ENCODE measurements at regions not wholly inside any gene's neighbourhood (a gene's known extent, or its start where the extent isn't known, plus 50 kb on each side); places are given as distances from the start of the nearest gene placed in this dataset.

DNA sequence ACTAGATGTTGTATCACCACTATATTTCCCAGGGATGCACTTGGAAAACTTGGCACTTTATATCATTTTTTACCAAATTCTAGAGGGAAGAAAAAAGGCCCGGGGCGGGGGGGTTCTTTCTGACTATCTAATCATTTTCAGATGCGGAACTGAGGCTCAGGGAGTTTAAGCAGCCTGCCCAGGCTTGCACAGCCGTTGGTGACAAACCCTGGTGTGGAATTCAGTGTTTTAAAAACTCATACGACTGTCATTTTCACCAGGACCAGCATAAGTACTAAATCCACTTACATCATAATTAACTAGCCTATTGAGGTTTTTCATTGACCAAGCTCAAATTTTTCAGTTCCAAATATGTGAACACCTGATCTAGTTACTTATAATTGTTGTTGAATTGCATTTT lies 181.0 kb downstream of the IPO8 start:
- no peak for ATAC-seq
- FAIRE-seq: no peak

DNA sequence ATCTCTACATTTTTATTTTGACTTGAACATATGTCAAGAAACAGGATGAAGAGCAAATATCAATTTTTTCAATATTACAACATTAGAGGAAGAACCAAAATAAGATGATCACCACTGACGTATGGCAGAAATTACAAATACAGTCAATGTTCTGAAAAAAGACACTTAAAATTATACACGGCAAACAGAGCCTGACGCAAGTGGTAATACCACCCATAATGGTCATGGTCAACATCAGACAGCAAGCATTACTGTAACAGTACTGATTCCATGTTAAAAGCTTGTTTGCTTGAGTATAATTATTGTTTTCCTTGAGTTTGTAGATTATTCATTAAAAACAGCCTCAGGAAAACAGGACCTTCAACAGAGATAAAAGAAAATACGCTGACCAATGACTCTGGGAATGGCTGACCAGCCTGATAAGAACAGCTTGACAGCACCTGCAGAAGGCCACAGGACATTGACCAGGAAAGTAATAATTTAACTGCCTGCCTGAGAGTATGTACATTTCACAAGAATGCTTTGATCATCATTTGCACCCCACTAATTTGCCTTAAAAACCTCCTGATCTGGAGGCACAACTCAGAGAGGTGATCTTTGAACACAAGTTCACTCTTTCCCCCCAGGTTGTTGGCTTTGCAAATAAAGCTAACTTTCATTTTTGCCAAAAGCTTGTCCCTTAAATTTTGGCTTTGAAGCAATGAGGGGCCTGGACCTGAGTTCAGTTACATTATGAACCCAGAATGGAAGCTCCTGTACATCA lies 187.3 kb downstream of the IPO8 start:
- 65 to 74% methylated on average over 4 of the region's 4 CpGs for WGBS, 2 donors
- intact Hi-C loops (cut with DNase I): no loop called here
- Histone ChIP-seq H3K27me3 (no peaks in the 10 kb centered on the region), H3K27ac (peak overlapping the region in 1 of 4 donors; percentile 34), H3K9me3 (no peaks in the 10 kb centered on the region), H3K36me3 (no peaks in the 10 kb centered on the region), H3K4me1 (peaks cover 0 to 11% (median 11%) of the 10 kb centered on the region in 3 donors), H3K4me3 (no peak overlapping the region)
- FAIRE-seq (no peak), DNase-seq (no peak), ATAC-seq (peak in 2 of 4 donors; percentile 44 to 68)
- TF ChIP-seq, protein P1, sequence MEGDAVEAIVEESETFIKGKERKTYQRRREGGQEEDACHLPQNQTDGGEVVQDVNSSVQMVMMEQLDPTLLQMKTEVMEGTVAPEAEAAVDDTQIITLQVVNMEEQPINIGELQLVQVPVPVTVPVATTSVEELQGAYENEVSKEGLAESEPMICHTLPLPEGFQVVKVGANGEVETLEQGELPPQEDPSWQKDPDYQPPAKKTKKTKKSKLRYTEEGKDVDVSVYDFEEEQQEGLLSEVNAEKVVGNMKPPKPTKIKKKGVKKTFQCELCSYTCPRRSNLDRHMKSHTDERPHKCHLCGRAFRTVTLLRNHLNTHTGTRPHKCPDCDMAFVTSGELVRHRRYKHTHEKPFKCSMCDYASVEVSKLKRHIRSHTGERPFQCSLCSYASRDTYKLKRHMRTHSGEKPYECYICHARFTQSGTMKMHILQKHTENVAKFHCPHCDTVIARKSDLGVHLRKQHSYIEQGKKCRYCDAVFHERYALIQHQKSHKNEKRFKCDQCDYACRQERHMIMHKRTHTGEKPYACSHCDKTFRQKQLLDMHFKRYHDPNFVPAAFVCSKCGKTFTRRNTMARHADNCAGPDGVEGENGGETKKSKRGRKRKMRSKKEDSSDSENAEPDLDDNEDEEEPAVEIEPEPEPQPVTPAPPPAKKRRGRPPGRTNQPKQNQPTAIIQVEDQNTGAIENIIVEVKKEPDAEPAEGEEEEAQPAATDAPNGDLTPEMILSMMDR (IDR thresholded peaks at IDR 0.05): no peak

More for the DNA sequence above, 181.0 kb downstream of the IPO8 start:
- Histone ChIP-seq H3K4me3 (no peak overlapping the region), H3K4me1 (peaks cover 11 to 22% (median 12%) of the 10 kb centered on the region in 3 donors), H3K27me3 (no peaks in the 10 kb centered on the region), H3K27ac (no peak overlapping the region), H3K36me3 (no peaks in the 10 kb centered on the region), H3K9me3 (no peaks in the 10 kb centered on the region)
- intact Hi-C loops (cut with DNase I): no loop called here
- TF ChIP-seq, protein P1 (IDR thresholded peaks at IDR 0.05): no peak
- 34 to 43% methylated on average over 5 of the region's 5 CpGs for WGBS, 2 donors
- DNase-seq: no peak

DNA sequence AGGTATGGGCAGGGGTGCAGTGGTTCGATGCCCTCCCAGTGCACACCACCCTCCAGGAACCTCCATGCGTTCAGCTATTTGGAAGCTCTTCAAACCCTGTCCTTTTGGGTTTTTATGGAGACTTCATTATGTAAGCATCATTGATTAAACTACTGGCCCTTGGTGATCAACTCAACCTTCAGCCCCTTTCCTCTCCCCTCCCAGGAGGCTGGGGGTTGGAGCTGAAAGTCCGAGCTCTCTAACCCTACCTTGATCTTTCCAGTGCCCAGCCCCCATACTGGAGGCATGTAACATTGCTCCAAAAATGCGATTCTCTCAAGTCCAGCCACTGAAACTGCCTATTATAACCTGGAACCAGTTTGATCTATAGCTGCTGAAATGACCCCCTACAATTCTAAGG lies 188.1 kb downstream of the IPO8 start:
- TF ChIP-seq, protein P1 (IDR thresholded peaks at IDR 0.05): no peak
- H3K36me3 ChIP-seq: no peaks in the 10 kb centered on the region
- peaks cover 0 to 11% (median 11%) of the 10 kb centered on the region in 3 donors for H3K4me1 ChIP-seq
- no peaks in the 10 kb centered on the region for H3K9me3 ChIP-seq
- DNase-seq (no peak), FAIRE-seq (no peak), ATAC-seq (no peak)
- no peaks in the 10 kb centered on the region for H3K27me3 ChIP-seq
- 88 to 93% methylated on average over 4 of the region's 4 CpGs for WGBS, 2 donors
- H3K27ac ChIP-seq: no peak overlapping the region
- H3K4me3 ChIP-seq: no peak overlapping the region
- intact Hi-C loops (cut with DNase I): no loop called here

DNA sequence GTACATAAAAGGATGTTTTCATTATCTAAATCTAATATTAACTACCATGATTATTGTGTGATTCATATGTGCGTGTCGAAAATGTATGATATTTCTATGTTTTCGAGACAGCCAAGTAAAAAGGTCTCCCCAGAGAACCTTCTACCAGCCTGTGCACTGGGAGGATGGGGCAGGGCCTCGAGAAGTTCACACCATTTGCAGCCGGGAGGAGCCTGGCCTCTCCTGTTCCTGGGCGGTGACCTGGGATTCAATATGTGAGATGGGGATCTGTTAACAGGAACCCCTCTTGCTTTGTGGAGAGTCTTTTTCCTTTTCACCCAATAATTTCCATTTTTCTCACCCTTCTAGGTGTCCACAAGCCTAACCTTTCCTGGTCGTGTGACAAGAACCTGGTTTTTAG lies 189.3 kb downstream of the IPO8 start:
- TF ChIP-seq, protein P1 (IDR thresholded peaks at IDR 0.05): no peak
- WGBS, 2 donors: 89 to 92% methylated on average over 7 of the region's 7 CpGs
- FAIRE-seq (no peak), DNase-seq (no peak), ATAC-seq (no peak)
- H3K4me3 ChIP-seq: no peak overlapping the region
- H3K27ac ChIP-seq: no peak overlapping the region
- no peaks in the 10 kb centered on the region for H3K9me3 ChIP-seq
- no peaks in the 10 kb centered on the region for H3K27me3 ChIP-seq
- H3K36me3 ChIP-seq: no peaks in the 10 kb centered on the region
- intact Hi-C loops (cut with DNase I): no loop called here
- H3K4me1 ChIP-seq: peaks cover 0 to 11% (median 11%) of the 10 kb centered on the region in 3 donors

DNA sequence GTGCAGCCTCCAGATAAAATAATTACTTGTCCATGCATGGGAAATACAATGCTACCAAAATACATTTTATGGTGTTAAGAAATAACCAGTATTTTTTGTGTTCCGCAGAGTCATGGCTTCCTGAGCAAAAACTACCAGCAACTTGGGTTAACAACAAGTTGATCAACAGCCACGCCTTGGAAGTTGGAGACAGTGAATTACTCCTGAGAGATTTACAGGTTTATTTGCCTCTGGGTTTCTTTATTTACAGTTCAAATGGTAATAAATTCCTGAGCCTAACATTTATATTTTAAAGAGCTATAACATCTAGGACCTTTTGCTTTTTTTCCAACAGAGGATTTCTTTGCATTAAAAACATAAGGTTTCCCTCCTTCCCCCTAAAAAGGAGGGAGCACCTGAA lies 194.0 kb downstream of the IPO8 start:
- TF ChIP-seq, protein P1 (IDR thresholded peaks at IDR 0.05): no peak
- DNase-seq: no peak
- 89 to 91% methylated on average over 2 of the region's 2 CpGs for WGBS, 2 donors
- Histone ChIP-seq H3K36me3 (no peaks in the 10 kb centered on the region), H3K9me3 (no peaks in the 10 kb centered on the region), H3K4me3 (no peak overlapping the region), H3K27ac (no peak overlapping the region), H3K27me3 (no peaks in the 10 kb centered on the region), H3K4me1 (no peaks in the 10 kb centered on the region)
- ATAC-seq: no peak
- intact Hi-C loops (cut with DNase I): no loop called here
- FAIRE-seq: no peak
